ENCODE measurements at regions not wholly inside any gene's neighbourhood (a gene's known extent, or its start where the extent isn't known, plus 50 kb on each side); places are given as distances from the start of the nearest gene placed in this dataset.
"Not testable (repeated sequence)": the region's sequence is repeated elsewhere in the genome, so short reads cannot be mapped to it uniquely, and the experiment has no call there.

- DNase-seq: no peak
Measured at GRCh38 chr22:35138521-35138920, 72.6 kb downstream of the ISX start.

GRCh38 chr22:35140879-35141745 lies 75.2 kb downstream of the ISX start:
- DNase-seq: peak; percentile 12

GRCh38 chr22:35148381-35148780 lies 82.4 kb downstream of the ISX start:
- no peak for DNase-seq

GRCh38 chr22:35148866-35149548 lies 83.0 kb downstream of the ISX start:
- no peak for DNase-seq

GRCh38 chr22:35150183-35151107 lies 84.5 kb downstream of the ISX start:
- peak; percentile 15 for DNase-seq

GRCh38 chr22:35152316-35152715 lies 86.4 kb downstream of the ISX start:
- no peak for DNase-seq

GRCh38 chr22:35154937-35155387 lies 89.0 kb downstream of the ISX start:
- DNase-seq: peak; percentile 40

GRCh38 chr22:35155403-35156025 lies 89.6 kb downstream of the ISX start:
- no peak for DNase-seq

- no peak for DNase-seq
Measured at GRCh38 chr22:35156945-35157344, 91.0 kb downstream of the ISX start.

GRCh38 chr22:35158336-35158735 lies 92.4 kb downstream of the ISX start:
- DNase-seq: no peak

GRCh38 chr22:35159343-35159742 lies 93.4 kb downstream of the ISX start:
- DNase-seq: no peak

GRCh38 chr22:35160268-35160667 lies 94.3 kb downstream of the ISX start:
- DNase-seq: no peak

GRCh38 chr22:35165896-35166295 lies 91.4 kb upstream of the HMGXB4 start:
- DNase-seq: not testable (repeated sequence)

- DNase-seq: no peak
Measured at GRCh38 chr22:35170716-35171697, 86.3 kb upstream of the HMGXB4 start.

- DNase-seq: peak; percentile 90
Measured at GRCh38 chr22:35172442-35172841, 84.9 kb upstream of the HMGXB4 start.

GRCh38 chr22:35173655-35174054 lies 83.6 kb upstream of the HMGXB4 start:
- DNase-seq: no peak

- DNase-seq: no peak
Measured at GRCh38 chr22:35174401-35175038, 82.8 kb upstream of the HMGXB4 start.

GRCh38 chr22:35175392-35175791 lies 81.9 kb upstream of the HMGXB4 start:
- DNase-seq: no peak

- DNase-seq: no peak
Measured at GRCh38 chr22:35177811-35178210, 79.5 kb upstream of the HMGXB4 start.

GRCh38 chr22:35178446-35178845 lies 78.8 kb upstream of the HMGXB4 start:
- DNase-seq: no peak

- no peak for DNase-seq
Measured at GRCh38 chr22:35183917-35184316, 73.4 kb upstream of the HMGXB4 start.
